Natural killer cell treated with Interleukin-12 subunit alpha and Interleukin-12 subunit beta and Interleukin-15 and Interleukin-18, amount 100 ng/mL, for 72 hours (primary cell): ENCODE measurements at regions not wholly inside any gene's neighbourhood (a gene's known extent, or its start where the extent isn't known, plus 50 kb on each side); places are given as distances from the start of the nearest gene placed in this dataset.

Experiments used
- ATAC-seq, 2 donors: fragments of 150-1000 bp; cut with Tn5 transposase in 1 of 2; sonication (Bioruptor Pico), chemical (Tn5 transposase) in 1 of 2; 2 replicates each; pipeline ENCODE4 v1.10.0; 2021
- DNase-seq: peaks from one replicate; pipeline ENCODE4 v3.0.0; 2022; ENCODE audit warnings: low spot score
- H3K27ac Mint-ChIP-seq, 2 donors: 1 replicate in 1 of 2; 2 replicates in 1 of 2; pipeline ENCODE4 v1.8.0; 2022; ENCODE audit warnings: mixed read lengths in 2 of 2, mild to moderate bottlenecking in 1 of 2, moderate library complexity in 1 of 2
- H3K27me3 Mint-ChIP-seq, 2 donors: 1 replicate in 1 of 2; 2 replicates in 1 of 2; pipeline ENCODE4 v1.8.0; 2022; ENCODE audit warnings: mixed read lengths in 2 of 2
- H3K36me3 Mint-ChIP-seq: one replicate; pipeline ENCODE4 v1.8.0; 2022; ENCODE audit warnings: mixed read lengths
- H3K4me1 Mint-ChIP-seq, 2 donors: 1 replicate in 1 of 2; 2 replicates in 1 of 2; pipeline ENCODE4 v1.8.0; 2022; ENCODE audit warnings: low read depth in 2 of 2, mixed read lengths in 2 of 2, mild to moderate bottlenecking in 1 of 2
- H3K4me3 Mint-ChIP-seq: one replicate; pipeline ENCODE4 v1.8.0; 2022; ENCODE audit warnings: mixed read lengths
- H3K9me3 Mint-ChIP-seq: 2 replicates; pipeline ENCODE4 v1.8.0; 2022; ENCODE audit warnings: mixed read lengths

- no peaks in the 10 kb centered on the region for H3K27me3 Mint-ChIP-seq
- no peak overlapping the region for H3K4me3 Mint-ChIP-seq
- DNase-seq (no peak), ATAC-seq (no peak)
- H3K27ac Mint-ChIP-seq, result no peak overlapping the region
- H3K36me3 Mint-ChIP-seq, result no peaks in the 10 kb centered on the region
- no peaks in the 10 kb centered on the region for H3K4me1 Mint-ChIP-seq
- peaks cover 8% of the 10 kb centered on the region for H3K9me3 Mint-ChIP-seq
Observed at GRCh38 chr11:25741886-25742285, 590.0 kb upstream of the ANO3 start.

DNA sequence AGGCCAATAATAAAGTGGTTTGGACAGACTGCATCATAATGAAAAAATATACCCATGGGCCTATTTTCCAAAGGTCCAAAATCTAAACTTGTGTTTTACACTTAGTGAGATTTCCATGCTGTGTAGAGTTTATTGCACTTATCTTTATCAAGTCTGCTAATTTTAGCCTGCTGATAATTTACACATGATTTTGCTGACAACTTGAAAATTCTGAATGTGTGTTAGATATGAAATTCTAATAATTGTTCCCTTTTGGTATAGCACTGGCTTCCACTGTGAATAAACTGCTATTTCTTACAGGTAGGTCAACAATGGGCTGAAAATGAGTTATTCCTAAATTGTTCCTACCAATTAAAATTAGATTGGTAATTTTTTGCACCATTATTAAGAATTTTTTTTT is 589.1 kb upstream of the ANO3 start:
- no peak for DNase-seq
- H3K4me3 Mint-ChIP-seq, result no peak overlapping the region
- no peaks in the 10 kb centered on the region for H3K4me1 Mint-ChIP-seq
- no peak overlapping the region for H3K27ac Mint-ChIP-seq
- no peaks in the 10 kb centered on the region for H3K36me3 Mint-ChIP-seq
- H3K9me3 Mint-ChIP-seq, result peaks cover 8% of the 10 kb centered on the region
- no peaks in the 10 kb centered on the region for H3K27me3 Mint-ChIP-seq
- no peak for ATAC-seq

DNA sequence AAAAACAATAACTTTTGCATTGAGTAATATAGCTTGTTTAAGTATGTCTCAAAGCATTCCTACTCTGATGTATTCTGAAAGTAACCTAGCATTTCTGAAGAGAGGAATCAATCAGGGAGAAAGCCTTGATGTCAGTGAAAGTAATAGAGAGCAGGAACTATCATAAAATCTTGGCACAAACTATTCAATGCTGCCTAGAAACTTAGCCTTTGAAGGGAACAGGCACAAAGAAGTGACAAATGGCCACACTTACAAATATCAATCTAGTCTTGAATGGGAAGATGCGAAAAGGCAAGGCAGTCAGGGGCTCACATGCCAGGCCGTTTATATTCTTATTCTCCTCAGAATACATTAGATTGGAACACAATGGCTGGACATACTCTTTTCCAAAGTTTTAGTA is 576.5 kb upstream of the ANO3 start:
- H3K27ac Mint-ChIP-seq, result no peak overlapping the region
- no peak overlapping the region for H3K4me3 Mint-ChIP-seq
- H3K36me3 Mint-ChIP-seq, result peaks cover 4% of the 10 kb centered on the region
- no peaks in the 10 kb centered on the region for H3K27me3 Mint-ChIP-seq
- ATAC-seq (no peak), DNase-seq (no peak)
- no peaks in the 10 kb centered on the region for H3K4me1 Mint-ChIP-seq
- peaks cover 16% of the 10 kb centered on the region for H3K9me3 Mint-ChIP-seq

DNA sequence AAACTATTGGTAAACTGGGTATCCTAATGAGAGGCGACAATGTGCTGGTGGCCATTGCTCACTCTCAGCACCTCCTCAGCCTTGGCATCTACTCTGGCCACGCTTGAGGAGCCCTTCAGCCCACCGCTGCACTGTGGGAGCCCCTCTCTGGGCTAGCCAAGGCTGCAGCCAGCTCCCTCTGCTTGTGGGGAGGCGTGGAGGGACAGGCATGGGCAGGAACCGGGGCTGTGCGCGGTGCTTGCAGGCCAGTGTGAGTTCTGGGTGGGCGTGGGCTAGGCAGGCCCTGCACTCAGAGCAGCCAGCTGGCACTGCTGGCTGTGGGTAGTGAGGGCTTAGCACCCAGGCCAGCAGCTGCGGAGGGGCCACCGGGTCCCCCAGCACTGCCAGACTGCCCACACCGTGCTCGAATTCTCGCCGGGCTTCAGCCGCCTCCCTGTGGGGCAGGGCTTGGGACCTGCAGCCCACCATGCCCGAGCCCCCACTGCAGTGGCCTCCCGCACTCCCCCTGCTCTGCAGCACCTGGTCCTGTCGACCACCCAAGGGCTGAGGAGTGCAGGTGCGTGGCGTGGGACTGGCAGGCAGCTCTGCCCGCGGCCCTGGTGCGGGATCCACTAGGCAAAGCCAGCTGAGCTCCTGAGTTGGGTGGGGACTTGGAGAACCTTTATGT is 575.9 kb upstream of the ANO3 start:
- Mint-ChIP-seq H3K4me1 (no peaks in the 10 kb centered on the region), H3K9me3 (peaks cover 21% of the 10 kb centered on the region), H3K27me3 (no peaks in the 10 kb centered on the region), H3K27ac (no peak overlapping the region), H3K4me3 (no peak overlapping the region), H3K36me3 (peaks cover 4% of the 10 kb centered on the region)
- no peak for DNase-seq
- no peak for ATAC-seq

GRCh38 chr11:25758145-25758661 is 573.7 kb upstream of the ANO3 start:
- ATAC-seq, result no peak
- Mint-ChIP-seq H3K36me3 (peaks cover 4% of the 10 kb centered on the region), H3K4me3 (no peak overlapping the region), H3K27me3 (no peaks in the 10 kb centered on the region), H3K27ac (no peak overlapping the region), H3K4me1 (no peaks in the 10 kb centered on the region), H3K9me3 (peaks cover 22% of the 10 kb centered on the region)
- no peak for DNase-seq

DNA sequence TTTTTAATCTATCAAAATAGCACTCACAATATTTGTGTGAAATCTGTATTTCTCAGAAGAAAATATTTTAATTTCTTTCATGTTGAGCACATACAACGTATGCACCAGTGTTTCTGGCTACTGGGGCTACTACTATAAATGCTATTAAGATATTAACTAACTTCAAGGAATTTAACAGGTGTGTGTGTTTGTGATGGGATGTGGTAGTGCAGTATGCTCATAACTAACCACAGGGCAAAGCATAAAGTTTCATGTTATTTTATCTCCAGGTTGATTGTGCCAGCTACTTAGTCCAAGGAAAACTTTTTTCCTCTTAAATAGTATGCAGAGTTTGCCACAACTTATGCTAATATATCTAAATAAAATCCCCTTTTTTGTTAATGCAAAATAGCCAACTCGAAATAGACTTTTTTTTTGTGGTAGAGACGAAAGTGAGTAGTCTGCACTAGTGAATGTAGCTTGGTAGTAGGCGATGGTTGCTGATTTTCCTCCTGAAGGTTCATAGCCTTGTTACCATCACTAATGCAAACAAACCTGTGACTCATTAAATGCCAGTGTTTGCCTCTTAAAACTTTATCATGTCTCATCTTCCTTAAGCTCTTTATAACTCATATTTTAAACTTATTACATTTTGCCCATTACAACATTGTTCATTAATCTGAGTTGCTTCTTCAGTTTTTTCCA is 565.5 kb upstream of the ANO3 start:
- DNase-seq (no peak), ATAC-seq (no peak)
- H3K4me1 Mint-ChIP-seq, result no peaks in the 10 kb centered on the region
- no peak overlapping the region for H3K4me3 Mint-ChIP-seq
- no peaks in the 10 kb centered on the region for H3K27me3 Mint-ChIP-seq
- H3K27ac Mint-ChIP-seq, result no peak overlapping the region
- H3K36me3 Mint-ChIP-seq, result no peaks in the 10 kb centered on the region
- peaks cover 22% of the 10 kb centered on the region for H3K9me3 Mint-ChIP-seq

GRCh38 chr11:25769287-25769686 is 562.6 kb upstream of the ANO3 start:
- Mint-ChIP-seq H3K36me3 (no peaks in the 10 kb centered on the region), H3K4me3 (no peak overlapping the region), H3K27me3 (no peaks in the 10 kb centered on the region), H3K27ac (no peak overlapping the region), H3K9me3 (peaks cover 14% of the 10 kb centered on the region), H3K4me1 (no peaks in the 10 kb centered on the region)
- DNase-seq, result no peak
- ATAC-seq, result no peak

- Mint-ChIP-seq H3K9me3 (peaks cover 14% of the 10 kb centered on the region), H3K4me1 (no peaks in the 10 kb centered on the region), H3K27ac (no peak overlapping the region), H3K4me3 (no peak overlapping the region), H3K27me3 (no peaks in the 10 kb centered on the region), H3K36me3 (no peaks in the 10 kb centered on the region)
- no peak for ATAC-seq
- DNase-seq, result no peak
Observed at GRCh38 chr11:25771605-25772004, 560.3 kb upstream of the ANO3 start.

DNA sequence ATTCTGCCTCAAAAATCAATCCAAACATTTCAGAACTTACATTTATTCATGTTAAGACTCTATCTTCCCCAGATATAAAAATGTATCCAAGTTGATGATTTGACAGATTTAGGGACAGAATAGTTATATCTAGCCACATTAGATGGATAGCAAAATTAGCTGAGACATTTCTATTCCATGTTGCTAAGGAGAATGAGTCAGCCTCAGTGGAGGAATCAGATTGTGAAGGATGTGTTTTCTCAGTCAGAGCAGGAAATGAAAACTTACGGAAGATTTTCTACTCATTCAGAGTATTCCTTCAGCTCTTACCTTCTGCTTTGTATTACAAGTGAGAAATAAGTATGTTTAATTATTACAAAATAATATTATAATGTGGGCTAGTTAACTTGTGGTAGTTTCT is 556.3 kb upstream of the ANO3 start:
- H3K27ac Mint-ChIP-seq, result no peak overlapping the region
- no peaks in the 10 kb centered on the region for H3K27me3 Mint-ChIP-seq
- no peaks in the 10 kb centered on the region for H3K4me1 Mint-ChIP-seq
- no peaks in the 10 kb centered on the region for H3K36me3 Mint-ChIP-seq
- peaks cover 10% of the 10 kb centered on the region for H3K9me3 Mint-ChIP-seq
- no peak overlapping the region for H3K4me3 Mint-ChIP-seq
- DNase-seq (no peak), ATAC-seq (no peak)

DNA sequence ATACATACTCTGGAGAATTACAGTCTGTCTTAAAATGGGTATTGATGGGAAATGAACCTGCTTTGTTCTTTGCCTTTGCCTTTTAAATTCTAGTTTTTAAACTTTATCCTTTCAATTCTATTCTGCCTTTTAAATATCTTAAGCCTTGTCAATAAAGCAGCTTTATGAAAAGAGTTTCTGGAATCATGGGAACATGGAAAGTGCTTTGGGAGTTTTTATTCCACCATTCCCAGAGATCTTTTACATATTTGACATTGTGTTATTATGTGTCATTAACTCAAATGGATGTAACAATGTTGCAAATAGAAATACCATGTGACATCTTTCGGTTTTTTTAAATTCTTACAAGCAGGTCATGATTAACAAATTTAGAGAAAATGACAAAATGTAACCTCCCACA is 555.7 kb upstream of the ANO3 start:
- Mint-ChIP-seq H3K36me3 (no peaks in the 10 kb centered on the region), H3K27me3 (no peaks in the 10 kb centered on the region), H3K4me1 (no peaks in the 10 kb centered on the region), H3K9me3 (peaks cover 6% of the 10 kb centered on the region), H3K27ac (no peak overlapping the region), H3K4me3 (no peak overlapping the region)
- no peak for DNase-seq
- no peak for ATAC-seq

- no peak overlapping the region for H3K27ac Mint-ChIP-seq
Observed at GRCh38 chr11:25777343-25777742, 554.6 kb upstream of the ANO3 start.

GRCh38 chr11:25779033-25779432 is 552.9 kb upstream of the ANO3 start:
- ATAC-seq, result no peak
- H3K27me3 Mint-ChIP-seq, result no peaks in the 10 kb centered on the region
- peaks cover 4% of the 10 kb centered on the region for H3K9me3 Mint-ChIP-seq
- no peak overlapping the region for H3K27ac Mint-ChIP-seq
- no peak overlapping the region for H3K4me3 Mint-ChIP-seq
- H3K4me1 Mint-ChIP-seq, result no peaks in the 10 kb centered on the region
- no peak for DNase-seq
- H3K36me3 Mint-ChIP-seq, result no peaks in the 10 kb centered on the region

More at GRCh38 chr11:25777343-25777742, 554.6 kb upstream of the ANO3 start:
- ATAC-seq, result no peak
- Mint-ChIP-seq H3K9me3 (peaks cover 3% of the 10 kb centered on the region), H3K4me3 (no peak overlapping the region), H3K4me1 (no peaks in the 10 kb centered on the region), H3K27me3 (no peaks in the 10 kb centered on the region), H3K36me3 (no peaks in the 10 kb centered on the region)
- DNase-seq, result no peak

DNA sequence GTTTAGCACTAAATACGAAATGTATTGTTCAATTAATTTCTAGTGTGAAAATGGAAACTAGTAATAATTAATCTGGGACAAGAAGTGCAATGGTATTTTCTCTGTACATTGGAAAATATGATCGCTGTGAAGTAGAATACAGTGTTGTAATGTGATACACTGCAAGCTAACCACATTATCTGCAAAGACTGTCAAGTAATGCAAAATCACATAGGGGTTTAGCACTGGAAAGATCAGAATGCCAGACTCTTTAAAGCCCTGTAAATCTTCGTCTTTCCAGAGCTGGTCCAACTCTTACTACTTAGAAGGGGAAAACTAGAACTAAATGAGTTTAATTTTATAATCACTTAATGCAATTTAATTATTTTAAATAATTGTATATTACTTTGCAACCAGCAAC is 544.5 kb upstream of the ANO3 start:
- DNase-seq, result no peak
- ATAC-seq, result no peak
- Mint-ChIP-seq H3K36me3 (no peaks in the 10 kb centered on the region), H3K9me3 (peaks cover 8% of the 10 kb centered on the region), H3K4me1 (no peaks in the 10 kb centered on the region), H3K27ac (no peak overlapping the region), H3K4me3 (no peak overlapping the region), H3K27me3 (no peaks in the 10 kb centered on the region)

DNA sequence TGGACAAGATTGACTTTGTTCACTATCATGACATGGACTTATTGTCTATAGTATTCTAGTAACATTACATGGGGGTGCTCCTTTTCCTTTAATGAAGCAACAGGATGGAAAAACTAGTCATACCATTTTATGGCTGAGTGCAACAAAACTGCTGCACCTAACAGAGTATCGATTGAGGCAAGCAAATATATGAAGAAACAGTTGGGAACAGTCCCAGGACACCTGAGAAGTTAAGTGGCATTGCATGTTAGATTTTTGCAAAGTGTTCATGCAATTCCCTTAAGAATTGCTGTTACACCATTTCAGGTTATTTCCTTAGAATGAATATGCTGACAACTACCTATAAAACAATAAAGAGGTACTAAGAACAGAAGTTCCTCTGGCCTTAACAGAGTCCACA is 541.5 kb upstream of the ANO3 start:
- H3K4me1 Mint-ChIP-seq, result no peaks in the 10 kb centered on the region
- DNase-seq, result no peak
- no peak overlapping the region for H3K27ac Mint-ChIP-seq
- H3K27me3 Mint-ChIP-seq, result no peaks in the 10 kb centered on the region
- no peak for ATAC-seq
- no peak overlapping the region for H3K4me3 Mint-ChIP-seq
- no peaks in the 10 kb centered on the region for H3K36me3 Mint-ChIP-seq
- peaks cover 10% of the 10 kb centered on the region for H3K9me3 Mint-ChIP-seq
